ENCODE measurements at regions not wholly inside any gene's neighbourhood (a gene's known extent, or its start where the extent isn't known, plus 50 kb on each side); places are given as distances from the start of the nearest gene placed in this dataset.

- Histone ChIP-seq H3K27me3 (ENCODE audit: control insufficient read depth, insufficient read depth, low read length) (no peaks in the 10 kb centered on the region), H3K36me3 (ENCODE audit: control insufficient read depth, insufficient read depth, low read length) (no peaks in the 10 kb centered on the region), H3K4me3 (ENCODE audit: low read depth, low read length) (no peak overlapping the region)
- no peak for DNase-seq (ENCODE audit: low read depth)
- TF ChIP-seq CTCF (IDR thresholded peaks at IDR 0.05; ENCODE audit: insufficient read depth, low read depth, low read length): no peak
- POLR2A ChIA-PET: no interaction called here
- CTCF ChIA-PET: no interaction called here
These were observed 106.1 kb downstream of the PPP1R3A start for GRCh38 chr7:113812591-113813255.

- DNase-seq (ENCODE audit: low read depth): no peak
These were observed 108.6 kb downstream of the PPP1R3A start for GRCh38 chr7:113810080-113810744.

GRCh38 chr7:113809581-113809980, 109.2 kb downstream of the PPP1R3A start:
- no peak for TF ChIP-seq CTCF (IDR thresholded peaks at IDR 0.05; ENCODE audit: insufficient read depth, low read depth, low read length)
- ChIA-PET CTCF (no interaction called here), POLR2A (no interaction called here)
- Histone ChIP-seq H3K36me3 (ENCODE audit: control insufficient read depth, insufficient read depth, low read length) (no peaks in the 10 kb centered on the region), H3K4me3 (ENCODE audit: low read depth, low read length) (no peak overlapping the region), H3K27me3 (ENCODE audit: control insufficient read depth, insufficient read depth, low read length) (no peaks in the 10 kb centered on the region)
- no peak for DNase-seq (ENCODE audit: low read depth)

More at GRCh38 chr7:113810080-113810744, 108.6 kb downstream of the PPP1R3A start:
- no peaks in the 10 kb centered on the region for H3K36me3 ChIP-seq (ENCODE audit: control insufficient read depth, insufficient read depth, low read length)
- CTCF ChIA-PET: no interaction called here
- TF ChIP-seq CTCF (IDR thresholded peaks at IDR 0.05; ENCODE audit: insufficient read depth, low read depth, low read length): no peak
- POLR2A ChIA-PET: no interaction called here
- H3K27me3 ChIP-seq (ENCODE audit: control insufficient read depth, insufficient read depth, low read length): no peaks in the 10 kb centered on the region
- H3K4me3 ChIP-seq (ENCODE audit: low read depth, low read length): no peak overlapping the region

GRCh38 chr7:113806633-113807327, 112.0 kb downstream of the PPP1R3A start:
- TF ChIP-seq CTCF (IDR thresholded peaks at IDR 0.05; ENCODE audit: insufficient read depth, low read depth, low read length): no peak
- no peaks in the 10 kb centered on the region for H3K27me3 ChIP-seq (ENCODE audit: control insufficient read depth, insufficient read depth, low read length)
- H3K4me3 ChIP-seq (ENCODE audit: low read depth, low read length): no peak overlapping the region
- DNase-seq (ENCODE audit: low read depth): no peak
- no peaks in the 10 kb centered on the region for H3K36me3 ChIP-seq (ENCODE audit: control insufficient read depth, insufficient read depth, low read length)
- ChIA-PET POLR2A (no interaction called here), CTCF (no interaction called here)

- DNase-seq (ENCODE audit: low read depth): no peak
- H3K27me3 ChIP-seq (ENCODE audit: control insufficient read depth, insufficient read depth, low read length): no peaks in the 10 kb centered on the region
- no peak overlapping the region for H3K4me3 ChIP-seq (ENCODE audit: low read depth, low read length)
- ChIA-PET CTCF (no interaction called here), POLR2A (no interaction called here)
- no peaks in the 10 kb centered on the region for H3K36me3 ChIP-seq (ENCODE audit: control insufficient read depth, insufficient read depth, low read length)
- TF ChIP-seq CTCF (IDR thresholded peaks at IDR 0.05; ENCODE audit: insufficient read depth, low read depth, low read length): no peak
These were observed 112.8 kb downstream of the PPP1R3A start for GRCh38 chr7:113805976-113806375.
